ENCODE measurements at regions not wholly inside any gene's neighbourhood (a gene's known extent, or its start where the extent isn't known, plus 50 kb on each side); places are given as distances from the start of the nearest gene placed in this dataset.

GRCh38 chr7:124413029-124413428, 352.6 kb downstream of the GPR37 start:
- no peak for DNase-seq

GRCh38 chr7:124412531-124412930, 353.1 kb downstream of the GPR37 start:
- no peak for DNase-seq

- DNase-seq, result no peak
Measured at GRCh38 chr7:124411796-124412195, 353.8 kb downstream of the GPR37 start.

- DNase-seq, result no peak
Measured at GRCh38 chr7:124403587-124403986, 362.0 kb downstream of the GPR37 start.

- no peak for DNase-seq
Measured at GRCh38 chr7:124403112-124403511, 362.5 kb downstream of the GPR37 start.

- DNase-seq, result no peak
Measured at GRCh38 chr7:124399941-124400340, 365.7 kb downstream of the GPR37 start.

GRCh38 chr7:124398937-124399552, 366.2 kb upstream of the TMEM229A start:
- DNase-seq, result no peak

GRCh38 chr7:124397134-124397533, 364.3 kb upstream of the TMEM229A start:
- DNase-seq, result no peak

GRCh38 chr7:124390301-124390700, 357.4 kb upstream of the TMEM229A start:
- no peak for DNase-seq

- no peak for DNase-seq
Measured at GRCh38 chr7:124388751-124389150, 355.9 kb upstream of the TMEM229A start.

GRCh38 chr7:124387056-124387455, 354.2 kb upstream of the TMEM229A start:
- no peak for DNase-seq

GRCh38 chr7:124379296-124379695, 346.4 kb upstream of the TMEM229A start:
- DNase-seq, result no peak

GRCh38 chr7:124376111-124376510, 343.2 kb upstream of the TMEM229A start:
- DNase-seq, result no peak

- no peak for DNase-seq
Measured at GRCh38 chr7:124375391-124375790, 342.5 kb upstream of the TMEM229A start.

GRCh38 chr7:124369310-124369709, 336.4 kb upstream of the TMEM229A start:
- no peak for DNase-seq

GRCh38 chr7:124366118-124366517, 333.3 kb upstream of the TMEM229A start:
- no peak for DNase-seq

- no peak for DNase-seq
Measured at GRCh38 chr7:124364283-124364682, 331.4 kb upstream of the TMEM229A start.

GRCh38 chr7:124354201-124354600, 321.3 kb upstream of the TMEM229A start:
- DNase-seq, result no peak

GRCh38 chr7:124351950-124352349, 319.1 kb upstream of the TMEM229A start:
- DNase-seq, result no peak

GRCh38 chr7:124349443-124349842, 316.6 kb upstream of the TMEM229A start:
- DNase-seq, result no peak

- DNase-seq, result no peak
Measured at GRCh38 chr7:124338861-124339260, 306.0 kb upstream of the TMEM229A start.

GRCh38 chr7:124330731-124331407, 298.0 kb upstream of the TMEM229A start:
- DNase-seq, result no peak

- no peak for DNase-seq
Measured at GRCh38 chr7:124328774-124329173, 295.9 kb upstream of the TMEM229A start.

GRCh38 chr7:124324262-124324661, 291.4 kb upstream of the TMEM229A start:
- DNase-seq, result no peak

- DNase-seq, result no peak
Measured at GRCh38 chr7:124323597-124323996, 290.7 kb upstream of the TMEM229A start.

Measured in activated CD4-positive, alpha-beta T cell treated with anti-CD3 and anti-CD28 coated beads for 48 hours (primary cell).